ENCODE measurements at regions not wholly inside any gene's neighbourhood (a gene's known extent, or its start where the extent isn't known, plus 50 kb on each side); places are given as distances from the start of the nearest gene placed in this dataset.

DNA sequence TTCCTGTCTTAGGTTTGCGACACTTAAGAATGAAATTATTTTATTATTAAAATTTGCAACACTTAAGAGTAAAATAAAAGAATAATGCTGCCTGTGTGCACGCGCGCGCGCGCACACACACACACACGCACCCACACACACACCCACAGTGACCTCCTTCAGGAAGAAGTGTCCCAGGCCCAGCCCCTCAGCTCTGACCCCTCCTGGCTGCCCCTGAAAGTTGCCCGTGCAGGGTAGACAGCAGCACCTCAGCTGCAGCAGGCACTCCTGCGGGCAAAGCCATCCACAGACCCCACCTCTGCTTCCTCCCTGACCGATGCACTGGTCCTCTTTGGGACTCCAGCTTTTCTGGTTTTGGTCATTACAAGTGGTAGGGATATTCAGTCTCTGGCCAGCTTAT, 478.2 kb downstream of the NTRK3 start:
- no peak for DNase-seq
- Histone ChIP-seq H3K27me3 (peaks cover 0 to 8% (median 0%) of the 10 kb centered on the region in 3 donors), H3K27ac (no peak overlapping the region), H3K4me1 (no peaks in the 10 kb centered on the region), H3K36me3 (no peaks in the 10 kb centered on the region), H3K9me3 (no peaks in the 10 kb centered on the region), H3K4me3 (no peak overlapping the region)
- no peak for TF ChIP-seq POLR2AphosphoS5 (IDR thresholded peaks at IDR 0.05)
- intact Hi-C loops (cut with DNase I; ENCODE audit: low total_unique reads) = no loop called here
- WGBS, 5 donors = 63 to 84% (median 80%) methylated on average over 11 of the region's 11 CpGs

DNA sequence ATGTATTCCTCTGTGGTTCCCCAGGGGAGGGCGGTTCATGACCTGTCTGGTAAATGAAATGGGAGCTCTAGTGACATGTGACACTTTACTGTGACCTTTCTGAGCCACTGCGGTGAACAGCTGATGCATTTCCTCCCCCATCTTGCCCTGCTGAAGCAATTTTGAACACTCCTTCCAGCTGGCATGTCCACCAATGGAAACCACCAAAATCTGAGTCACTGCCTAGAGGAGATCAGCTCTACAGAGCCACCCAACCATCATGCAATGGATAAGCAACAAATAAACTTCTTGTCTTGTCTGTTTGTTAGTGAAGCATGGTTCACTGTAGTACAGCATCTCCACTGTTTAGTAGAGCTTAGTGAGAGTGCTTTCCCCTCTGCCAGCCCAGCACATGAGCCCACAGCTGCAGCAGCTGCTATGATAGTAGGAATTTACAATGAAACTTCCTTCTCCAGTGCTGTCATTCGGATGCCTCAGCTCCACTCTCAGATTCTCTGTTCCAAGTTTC, 479.4 kb downstream of the NTRK3 start:
- peaks cover 0 to 8% (median 0%) of the 10 kb centered on the region in 3 donors for H3K27me3 ChIP-seq
- no peak for TF ChIP-seq POLR2A (IDR thresholded peaks at IDR 0.05)
- TF ChIP-seq EP300 (IDR thresholded peaks at IDR 0.05) = no peak
- peak in 1 of 3 donors; percentile 21 for TF ChIP-seq POLR2AphosphoS5 (IDR thresholded peaks at IDR 0.05)
- TF ChIP-seq, protein P1, sequence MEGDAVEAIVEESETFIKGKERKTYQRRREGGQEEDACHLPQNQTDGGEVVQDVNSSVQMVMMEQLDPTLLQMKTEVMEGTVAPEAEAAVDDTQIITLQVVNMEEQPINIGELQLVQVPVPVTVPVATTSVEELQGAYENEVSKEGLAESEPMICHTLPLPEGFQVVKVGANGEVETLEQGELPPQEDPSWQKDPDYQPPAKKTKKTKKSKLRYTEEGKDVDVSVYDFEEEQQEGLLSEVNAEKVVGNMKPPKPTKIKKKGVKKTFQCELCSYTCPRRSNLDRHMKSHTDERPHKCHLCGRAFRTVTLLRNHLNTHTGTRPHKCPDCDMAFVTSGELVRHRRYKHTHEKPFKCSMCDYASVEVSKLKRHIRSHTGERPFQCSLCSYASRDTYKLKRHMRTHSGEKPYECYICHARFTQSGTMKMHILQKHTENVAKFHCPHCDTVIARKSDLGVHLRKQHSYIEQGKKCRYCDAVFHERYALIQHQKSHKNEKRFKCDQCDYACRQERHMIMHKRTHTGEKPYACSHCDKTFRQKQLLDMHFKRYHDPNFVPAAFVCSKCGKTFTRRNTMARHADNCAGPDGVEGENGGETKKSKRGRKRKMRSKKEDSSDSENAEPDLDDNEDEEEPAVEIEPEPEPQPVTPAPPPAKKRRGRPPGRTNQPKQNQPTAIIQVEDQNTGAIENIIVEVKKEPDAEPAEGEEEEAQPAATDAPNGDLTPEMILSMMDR (IDR thresholded peaks at IDR 0.05) = no peak
- H3K27ac ChIP-seq = no peak overlapping the region
- H3K4me3 ChIP-seq = no peak overlapping the region
- no peaks in the 10 kb centered on the region for H3K4me1 ChIP-seq
- H3K36me3 ChIP-seq = no peaks in the 10 kb centered on the region
- DNase-seq = no peak
- 59 to 72% (median 65%) methylated on average over 3 of the region's 3 CpGs for WGBS, 5 donors
- intact Hi-C loops (cut with DNase I; ENCODE audit: low total_unique reads) = no loop called here
- H3K9me3 ChIP-seq = no peaks in the 10 kb centered on the region

GRCh38 chr15:87767516-87767915, 489.0 kb downstream of the NTRK3 start:
- Histone ChIP-seq H3K27me3 (peaks cover 0 to 9% (median 0%) of the 10 kb centered on the region in 3 donors), H3K4me1 (no peaks in the 10 kb centered on the region), H3K4me3 (no peak overlapping the region), H3K27ac (no peak overlapping the region), H3K36me3 (no peaks in the 10 kb centered on the region), H3K9me3 (no peaks in the 10 kb centered on the region)
- DNase-seq = no peak
- WGBS, 5 donors = 81 to 93% (median 87%) methylated on average over 3 of the region's 3 CpGs
- intact Hi-C loops (cut with DNase I; ENCODE audit: low total_unique reads) = no loop called here
- TF ChIP-seq, protein P1 (IDR thresholded peaks at IDR 0.05) = no peak
- no peak for TF ChIP-seq POLR2AphosphoS5 (IDR thresholded peaks at IDR 0.05)

DNA sequence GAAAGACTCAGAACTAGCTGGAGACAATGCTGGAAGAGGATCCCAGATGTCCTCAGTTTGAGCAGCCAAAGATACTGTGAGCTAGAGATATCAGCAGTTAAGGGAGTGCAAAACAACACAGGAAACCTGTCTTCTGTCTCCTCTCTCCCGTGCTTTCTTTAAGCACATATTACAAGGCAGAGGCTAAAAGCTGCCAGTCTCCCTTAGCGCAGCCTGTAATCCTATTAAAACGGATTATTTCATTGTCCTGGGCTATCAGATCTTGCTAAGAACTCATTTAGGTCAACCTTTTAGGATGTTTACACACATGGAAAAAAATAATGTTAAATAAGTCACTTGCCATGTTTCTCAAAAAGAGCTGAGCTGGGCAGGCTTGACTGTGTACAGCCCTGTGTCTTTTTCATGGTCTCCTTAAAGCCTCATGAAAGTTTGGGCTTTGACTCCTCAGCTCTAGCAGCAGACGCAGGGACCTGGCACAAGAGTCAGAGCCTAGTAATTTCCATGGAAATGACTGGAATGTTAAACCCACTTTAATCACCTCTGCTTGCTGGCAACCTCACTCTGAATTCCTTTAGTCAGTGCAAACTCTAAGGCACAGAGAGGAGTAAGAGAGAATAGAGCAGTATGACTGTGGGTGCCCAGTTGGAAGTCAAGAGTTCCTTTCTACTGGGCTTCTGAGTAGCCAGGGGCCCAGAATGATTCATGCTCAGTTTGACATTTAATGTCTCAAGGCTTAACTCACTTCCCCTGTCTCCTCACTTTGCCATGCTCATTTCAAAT, 491.9 kb downstream of the NTRK3 start:
- Histone ChIP-seq H3K27me3 (peaks cover 0 to 9% (median 0%) of the 10 kb centered on the region in 3 donors), H3K36me3 (no peaks in the 10 kb centered on the region), H3K27ac (no peak overlapping the region), H3K4me3 (no peak overlapping the region), H3K4me1 (no peaks in the 10 kb centered on the region), H3K9me3 (no peaks in the 10 kb centered on the region)
- intact Hi-C loops (cut with DNase I; ENCODE audit: low total_unique reads) = no loop called here
- no peak for TF ChIP-seq POLR2A (IDR thresholded peaks at IDR 0.05)
- TF ChIP-seq, protein P1 (IDR thresholded peaks at IDR 0.05) = no peak
- TF ChIP-seq POLR2AphosphoS5 (IDR thresholded peaks at IDR 0.05) = no peak
- TF ChIP-seq EP300 (IDR thresholded peaks at IDR 0.05) = no peak
- no peak for DNase-seq
- 41 to 60% (median 54%) methylated on average over 4 of the region's 4 CpGs for WGBS, 5 donors

- Histone ChIP-seq H3K27ac (no peak overlapping the region), H3K4me3 (no peak overlapping the region), H3K27me3 (peaks cover 0 to 9% (median 0%) of the 10 kb centered on the region in 3 donors), H3K36me3 (no peaks in the 10 kb centered on the region), H3K9me3 (no peaks in the 10 kb centered on the region), H3K4me1 (no peaks in the 10 kb centered on the region)
- WGBS, 5 donors = 71 to 79% (median 74%) methylated on average over 9 of the region's 9 CpGs
- DNase-seq = no peak
- intact Hi-C loops (cut with DNase I; ENCODE audit: low total_unique reads) = no loop called here
- TF ChIP-seq POLR2A (IDR thresholded peaks at IDR 0.05) (no peak), POLR2AphosphoS5 (IDR thresholded peaks at IDR 0.05) (no peak), EP300 (IDR thresholded peaks at IDR 0.05) (no peak)
- TF ChIP-seq, protein P1 (IDR thresholded peaks at IDR 0.05) = no peak
Observed at GRCh38 chr15:87763837-87764236, 492.7 kb downstream of the NTRK3 start.
